ENCODE measurements at regions not wholly inside any gene's neighbourhood (a gene's known extent, or its start where the extent isn't known, plus 50 kb on each side); places are given as distances from the start of the nearest gene placed in this dataset.
"Not testable (repeated sequence)": the region's sequence is repeated elsewhere in the genome, so short reads cannot be mapped to it uniquely, and the experiment has no call there.

DNA sequence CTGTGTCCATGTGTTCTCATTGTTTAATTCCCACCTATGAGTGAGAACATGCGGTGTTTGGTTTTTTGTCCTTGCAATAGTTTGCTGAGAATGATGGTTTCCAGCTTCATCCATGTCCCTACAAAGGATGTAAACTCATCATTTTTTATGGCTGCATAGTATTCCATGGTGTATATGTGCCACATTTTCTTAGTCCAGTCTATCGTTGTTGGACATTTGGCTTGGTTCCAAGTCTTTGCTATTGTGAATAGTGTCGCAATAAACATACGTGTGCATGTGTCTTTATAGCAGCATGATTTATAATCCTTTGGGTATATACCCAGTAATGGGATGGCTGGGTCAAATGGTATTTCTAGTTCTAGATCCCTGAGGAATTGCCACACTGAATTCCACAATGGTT is 114.2 kb upstream of the ZNF195 start:
- H4K5ac ChIP-seq (ENCODE audit: insufficient read length, low read depth, low read length); H3K18ac ChIP-seq (ENCODE audit: extremely low read depth, low read length); H3K79me2 ChIP-seq (ENCODE audit: control insufficient read depth in 1 of 2, insufficient read depth in 2 of 2, low read length in 2 of 2); H3K14ac ChIP-seq (ENCODE audit: insufficient read length); H3K36me3 ChIP-seq (ENCODE audit: control insufficient read depth in 2 of 4, insufficient read depth in 4 of 4, low read length in 3 of 4); H4K91ac ChIP-seq (replicated peaks; ENCODE audit: insufficient read length, low read length); H3K4me2 ChIP-seq (ENCODE audit: insufficient read depth in 1 of 2, low read depth in 2 of 2, low read length in 2 of 2); H4K8ac ChIP-seq (ENCODE audit: extremely low read depth, insufficient read depth, low read length); H3K4me1 ChIP-seq (replicated peaks in 1 of 4; ENCODE audit: control insufficient read depth in 3 of 4, insufficient read depth in 4 of 4, low read length in 3 of 4); H2BK15ac ChIP-seq (ENCODE audit: low read length); FAIRE-seq; H3K4ac ChIP-seq (replicated peaks; ENCODE audit: insufficient read length, low read depth, low read length); H3K56ac ChIP-seq (replicated peaks; ENCODE audit: insufficient read length, low read depth, low read length); H3K9me3 ChIP-seq (ENCODE audit: insufficient read depth in 2 of 2, low read depth in 1 of 2, low read length in 1 of 2); POLR2A ChIA-PET (ENCODE audit: partially characterized antibody); H3K4me3 ChIP-seq (ENCODE audit: extremely low read depth in 1 of 4, insufficient read depth in 2 of 4, low read depth in 3 of 4, low read length in 4 of 4); CTCF ChIA-PET (ENCODE audit: partially characterized antibody); H3K23ac ChIP-seq (ENCODE audit: insufficient read length); H2AFZ ChIP-seq (ENCODE audit: low read length); H2AK5ac ChIP-seq (ENCODE audit: low read depth, low read length); H3K79me1 ChIP-seq (ENCODE audit: low read depth, low read length); H3K27ac ChIP-seq (ENCODE audit: low read depth, low read length); H3K27me3 ChIP-seq (replicated peaks in 1 of 4; ENCODE audit: control insufficient read depth in 3 of 4, extremely low read depth in 1 of 4, insufficient read depth in 3 of 4, low read length in 3 of 4); H3K23me2 ChIP-seq (ENCODE audit: low read depth, low read length); H2BK20ac ChIP-seq (ENCODE audit: low read length); H2BK120ac ChIP-seq (replicated peaks; ENCODE audit: low read depth, low read length); H2BK5ac ChIP-seq (ENCODE audit: low read depth, low read length); DNase-seq (ENCODE audit: low read depth in 1 of 2, low spot score in 2 of 2); H4K20me1 ChIP-seq (replicated peaks in 1 of 2; ENCODE audit: control insufficient read depth in 1 of 2, insufficient read depth in 2 of 2, low read length in 2 of 2); H3K9ac ChIP-seq (replicated peaks in 1 of 4; ENCODE audit: extremely low read depth in 1 of 4, low read depth in 3 of 4, low read length in 3 of 4); H2BK12ac ChIP-seq (ENCODE audit: low read depth, low read length): not testable (repeated sequence)
- 88% methylated on average over 1 of the region's 4 CpGs; no CpG with 5 or more reads in 1 of the 2 experiments for WGBS, 2 experiments (ENCODE audit: extremely low coverage in 1 of 2, insufficient coverage in 1 of 2, insufficient read length in 1 of 2, insufficient replicate concordance in 2 of 2, low coverage in 1 of 2, low lambda C conversion rate in 2 of 2, missing lambda C conversion rate in 1 of 2)

DNA sequence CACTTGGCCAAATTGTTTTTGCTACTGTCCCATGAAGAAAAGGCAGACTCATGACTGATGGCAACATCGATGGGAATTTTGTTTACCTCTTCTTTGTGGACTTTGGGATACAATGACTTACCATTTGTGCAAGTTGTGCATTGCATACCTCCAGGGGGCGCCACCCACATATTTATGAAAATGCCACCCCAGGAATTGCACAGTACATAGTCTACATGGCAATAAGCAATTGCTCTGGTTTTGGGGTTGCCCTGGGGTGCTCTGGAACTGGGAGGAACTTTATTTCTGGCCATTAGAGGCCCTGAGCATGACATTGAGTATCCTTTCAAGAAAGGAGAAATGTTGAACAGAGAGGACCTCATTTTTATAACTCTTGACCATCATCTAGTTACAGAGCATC is 109.1 kb upstream of the ZNF195 start:
- CTCF ChIA-PET (ENCODE audit: partially characterized antibody), result interaction anchor here (0.8 to 2.0 kb wide), 2 partner anchors 11 to 77 kb away, joined by 3 to 4 read pairs; no protein-coding TSS in a partner anchor
- POLR2A ChIA-PET (ENCODE audit: partially characterized antibody), result not testable (repeated sequence)

More for the DNA sequence above, 109.1 kb upstream of the ZNF195 start:
- not testable (repeated sequence) for H3K14ac ChIP-seq (ENCODE audit: insufficient read length); H3K36me3 ChIP-seq (ENCODE audit: control insufficient read depth in 2 of 4, insufficient read depth in 4 of 4, low read length in 3 of 4); H2BK12ac ChIP-seq (ENCODE audit: low read depth, low read length); H3K79me2 ChIP-seq (ENCODE audit: control insufficient read depth in 1 of 2, insufficient read depth in 2 of 2, low read length in 2 of 2); H3K9ac ChIP-seq (replicated peaks in 1 of 4; ENCODE audit: extremely low read depth in 1 of 4, low read depth in 3 of 4, low read length in 3 of 4); H3K27ac ChIP-seq (ENCODE audit: low read depth, low read length); H3K4me3 ChIP-seq (ENCODE audit: extremely low read depth in 1 of 4, insufficient read depth in 2 of 4, low read depth in 3 of 4, low read length in 4 of 4); H3K4me1 ChIP-seq (replicated peaks in 1 of 4; ENCODE audit: control insufficient read depth in 3 of 4, insufficient read depth in 4 of 4, low read length in 3 of 4); H2BK120ac ChIP-seq (replicated peaks; ENCODE audit: low read depth, low read length); FAIRE-seq; H3K4me2 ChIP-seq (ENCODE audit: insufficient read depth in 1 of 2, low read depth in 2 of 2, low read length in 2 of 2); H3K9me3 ChIP-seq (ENCODE audit: insufficient read depth in 2 of 2, low read depth in 1 of 2, low read length in 1 of 2); H2BK15ac ChIP-seq (ENCODE audit: low read length); DNase-seq (ENCODE audit: low read depth in 1 of 2, low spot score in 2 of 2); H2BK5ac ChIP-seq (ENCODE audit: low read depth, low read length); H3K27me3 ChIP-seq (replicated peaks in 1 of 4; ENCODE audit: control insufficient read depth in 3 of 4, extremely low read depth in 1 of 4, insufficient read depth in 3 of 4, low read length in 3 of 4); H4K8ac ChIP-seq (ENCODE audit: extremely low read depth, insufficient read depth, low read length); H3K79me1 ChIP-seq (ENCODE audit: low read depth, low read length); H3K18ac ChIP-seq (ENCODE audit: extremely low read depth, low read length); H2AFZ ChIP-seq (ENCODE audit: low read length); H3K23ac ChIP-seq (ENCODE audit: insufficient read length); H4K20me1 ChIP-seq (replicated peaks in 1 of 2; ENCODE audit: control insufficient read depth in 1 of 2, insufficient read depth in 2 of 2, low read length in 2 of 2); H4K91ac ChIP-seq (replicated peaks; ENCODE audit: insufficient read length, low read length); H2AK5ac ChIP-seq (ENCODE audit: low read depth, low read length); H2BK20ac ChIP-seq (ENCODE audit: low read length); H3K56ac ChIP-seq (replicated peaks; ENCODE audit: insufficient read length, low read depth, low read length); H3K4ac ChIP-seq (replicated peaks; ENCODE audit: insufficient read length, low read depth, low read length); H4K5ac ChIP-seq (ENCODE audit: insufficient read length, low read depth, low read length); H3K23me2 ChIP-seq (ENCODE audit: low read depth, low read length)
- 62% methylated on average over 2 of the region's 2 CpGs; no CpG with 5 or more reads in 1 of the 2 experiments for WGBS, 2 experiments (ENCODE audit: extremely low coverage in 1 of 2, insufficient coverage in 1 of 2, insufficient read length in 1 of 2, insufficient replicate concordance in 2 of 2, low coverage in 1 of 2, low lambda C conversion rate in 2 of 2, missing lambda C conversion rate in 1 of 2)

Data from H1 (cell line).